AG10803 (cell line): ENCODE measurements at regions not wholly inside any gene's neighbourhood (a gene's known extent, or its start where the extent isn't known, plus 50 kb on each side); places are given as distances from the start of the nearest gene placed in this dataset.

ENCODE experiments used
- DNase-seq: peaks from one replicate; pipeline ENCODE4 v3.0.0; 2010; ENCODE audit warnings: low read depth
- H3K4me3 ChIP-seq: 2 replicates; pipeline ENCODE4 v1.5.1; 2011; ENCODE audit warnings: mild to moderate bottlenecking, low read length, control low read depth
- TF ChIP-seq, protein P1 (sequence below): conservative IDR thresholded peaks from 2 replicates; pipeline ENCODE4 v1.5.1; 2011; ENCODE audit warnings: mild to moderate bottlenecking, low read length, control low read depth, inconsistent platforms

DNA sequence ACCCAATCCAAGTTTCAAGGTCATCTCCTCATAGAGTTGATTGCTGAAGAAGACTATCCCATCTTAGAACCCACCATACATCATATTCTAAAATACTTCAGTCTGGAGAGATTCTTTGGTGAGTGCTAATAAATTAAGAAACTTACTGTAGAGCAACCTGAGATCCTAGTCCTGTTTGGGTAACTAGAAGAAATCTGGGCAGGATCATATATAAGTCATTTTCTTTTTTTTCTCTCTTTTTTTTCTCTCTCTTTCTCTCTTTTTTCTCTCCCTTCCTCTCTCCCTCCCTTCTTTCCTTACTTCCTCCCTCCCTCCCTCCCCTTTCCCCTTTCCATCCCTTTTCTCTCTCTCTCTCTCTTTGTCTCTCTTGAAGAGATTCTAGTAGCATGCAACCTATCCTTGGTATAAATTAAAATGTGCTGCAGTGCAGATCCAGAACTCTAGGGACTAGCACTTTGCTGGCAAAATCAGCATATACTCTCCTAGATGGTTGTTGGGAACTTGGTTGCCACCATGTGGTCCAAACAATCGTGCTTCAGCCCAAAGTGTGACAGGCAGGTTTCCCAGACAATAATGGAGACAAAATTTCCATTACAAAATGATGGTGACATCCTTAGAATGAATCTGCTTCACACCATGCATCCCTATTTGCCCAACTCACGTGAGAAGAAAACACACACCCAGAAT lies 399.4 kb upstream of the CELF4 start:
- no peak for DNase-seq
- no peak overlapping the region for H3K4me3 ChIP-seq
- TF ChIP-seq, protein P1, sequence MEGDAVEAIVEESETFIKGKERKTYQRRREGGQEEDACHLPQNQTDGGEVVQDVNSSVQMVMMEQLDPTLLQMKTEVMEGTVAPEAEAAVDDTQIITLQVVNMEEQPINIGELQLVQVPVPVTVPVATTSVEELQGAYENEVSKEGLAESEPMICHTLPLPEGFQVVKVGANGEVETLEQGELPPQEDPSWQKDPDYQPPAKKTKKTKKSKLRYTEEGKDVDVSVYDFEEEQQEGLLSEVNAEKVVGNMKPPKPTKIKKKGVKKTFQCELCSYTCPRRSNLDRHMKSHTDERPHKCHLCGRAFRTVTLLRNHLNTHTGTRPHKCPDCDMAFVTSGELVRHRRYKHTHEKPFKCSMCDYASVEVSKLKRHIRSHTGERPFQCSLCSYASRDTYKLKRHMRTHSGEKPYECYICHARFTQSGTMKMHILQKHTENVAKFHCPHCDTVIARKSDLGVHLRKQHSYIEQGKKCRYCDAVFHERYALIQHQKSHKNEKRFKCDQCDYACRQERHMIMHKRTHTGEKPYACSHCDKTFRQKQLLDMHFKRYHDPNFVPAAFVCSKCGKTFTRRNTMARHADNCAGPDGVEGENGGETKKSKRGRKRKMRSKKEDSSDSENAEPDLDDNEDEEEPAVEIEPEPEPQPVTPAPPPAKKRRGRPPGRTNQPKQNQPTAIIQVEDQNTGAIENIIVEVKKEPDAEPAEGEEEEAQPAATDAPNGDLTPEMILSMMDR, result no peak

DNA sequence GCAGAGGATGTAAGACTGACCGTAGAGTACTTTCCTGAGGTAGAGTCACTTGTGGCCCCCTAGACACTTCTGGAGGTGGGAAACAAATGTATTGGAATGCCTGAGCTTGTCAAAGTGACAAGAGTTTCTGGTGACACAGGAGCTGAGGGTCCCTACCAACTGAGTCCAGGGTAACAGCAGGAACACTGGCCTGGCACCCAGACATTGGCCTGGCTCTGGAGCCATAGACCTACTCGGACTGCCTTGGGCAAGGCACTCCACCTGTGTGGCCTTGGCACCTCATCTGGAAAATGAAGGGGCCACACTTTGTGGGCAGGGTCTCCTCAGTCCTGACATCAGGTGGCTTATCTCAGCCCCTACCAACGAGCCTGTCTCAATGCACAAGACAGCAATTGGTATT lies 398.2 kb upstream of the CELF4 start:
- H3K4me3 ChIP-seq, result no peak overlapping the region
- DNase-seq, result no peak
- TF ChIP-seq, protein P1, result no peak

DNA sequence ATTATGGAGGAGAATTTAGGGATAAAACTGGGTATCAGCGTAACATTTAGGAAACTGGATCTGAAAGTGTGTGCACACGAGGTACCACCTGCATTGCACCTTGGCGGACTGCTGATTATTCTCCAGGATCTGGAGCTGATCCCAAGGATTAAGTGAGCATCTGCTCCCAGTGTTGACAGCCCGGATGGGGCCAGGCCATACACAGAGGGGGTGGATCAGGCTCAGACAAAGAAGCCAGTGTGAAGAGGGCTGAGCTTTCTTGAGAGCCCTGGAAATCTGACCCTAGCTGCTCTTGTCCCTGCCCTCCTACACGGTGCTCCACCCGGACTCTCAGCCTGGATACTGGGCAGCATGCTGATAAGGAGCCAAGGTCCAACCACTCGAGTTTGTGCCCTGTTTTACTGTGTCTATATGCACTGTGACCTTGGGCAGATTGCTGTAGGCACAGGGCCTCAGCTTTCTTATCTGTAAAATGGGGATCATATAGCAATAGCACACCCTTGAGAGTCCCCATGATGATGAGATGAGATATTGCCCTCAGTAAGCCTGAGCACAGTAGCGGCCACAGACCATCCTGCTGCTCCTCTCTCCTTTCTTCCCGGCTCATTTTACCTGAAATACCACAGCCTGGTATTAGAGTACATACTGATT lies 396.8 kb upstream of the CELF4 start:
- no peak for DNase-seq
- no peak overlapping the region for H3K4me3 ChIP-seq
- TF ChIP-seq, protein P1, result no peak

DNA sequence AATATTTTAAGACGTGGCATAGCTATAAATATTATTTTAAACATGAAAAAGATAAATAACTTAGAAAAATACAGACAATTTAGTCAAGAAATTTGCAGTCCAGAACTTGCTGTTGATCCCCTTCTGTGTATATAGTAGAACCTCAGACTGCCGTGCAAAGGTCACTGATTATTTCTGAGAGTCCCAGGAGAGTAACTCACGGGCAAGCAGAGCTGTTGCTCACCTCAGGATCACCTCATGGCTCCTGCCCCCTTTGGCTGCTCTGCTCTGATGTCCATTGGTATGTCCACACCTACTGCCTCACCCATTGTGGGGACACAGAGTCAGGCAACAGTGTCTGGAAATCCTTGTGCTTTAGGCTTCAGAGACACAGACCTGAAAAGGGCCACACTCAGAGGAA lies 392.9 kb upstream of the CELF4 start:
- TF ChIP-seq, protein P1, result no peak
- H3K4me3 ChIP-seq, result no peak overlapping the region
- DNase-seq, result no peak

DNA sequence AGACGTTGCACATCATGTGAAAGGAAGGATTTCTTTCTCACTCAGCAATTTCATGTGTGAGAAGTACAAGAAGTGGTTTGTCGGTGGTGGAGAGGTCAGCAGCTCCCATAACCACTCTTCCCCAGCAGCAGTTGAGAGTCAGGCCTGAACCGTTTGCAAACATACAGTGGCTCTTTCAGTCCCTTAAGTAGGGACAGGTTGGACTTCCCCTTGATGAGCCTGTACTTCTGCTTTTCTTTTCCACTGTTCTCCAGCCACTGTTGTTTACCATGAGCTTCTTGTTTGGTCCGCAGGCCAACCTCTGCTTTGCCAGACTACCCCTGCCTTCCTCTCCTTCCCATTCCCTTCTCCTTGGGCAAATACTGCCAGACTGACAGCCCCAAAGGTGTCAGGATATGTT lies 391.3 kb upstream of the CELF4 start:
- no peak overlapping the region for H3K4me3 ChIP-seq
- TF ChIP-seq, protein P1, result no peak
- no peak for DNase-seq

DNA sequence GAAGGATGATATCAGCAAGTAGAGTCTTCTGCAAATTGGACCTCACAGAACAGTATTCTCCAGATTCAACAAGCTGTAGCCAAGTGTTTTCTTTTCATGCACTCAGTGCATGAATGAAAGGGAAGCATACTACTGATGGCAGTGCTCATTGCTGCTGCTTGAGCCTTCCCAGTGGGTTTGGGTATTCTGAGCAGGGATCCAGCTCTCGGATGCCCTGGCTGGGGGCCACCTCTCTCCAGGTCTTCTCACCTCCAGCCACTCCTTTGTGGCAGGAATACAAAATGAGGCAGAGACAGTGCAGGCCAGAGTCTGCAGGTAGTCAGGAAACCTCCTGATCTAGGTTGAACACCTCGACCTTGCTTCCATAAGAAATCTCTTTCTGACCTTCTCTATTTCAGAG lies 390.4 kb upstream of the CELF4 start:
- no peak overlapping the region for H3K4me3 ChIP-seq
- TF ChIP-seq, protein P1, result no peak
- DNase-seq, result no peak

DNA sequence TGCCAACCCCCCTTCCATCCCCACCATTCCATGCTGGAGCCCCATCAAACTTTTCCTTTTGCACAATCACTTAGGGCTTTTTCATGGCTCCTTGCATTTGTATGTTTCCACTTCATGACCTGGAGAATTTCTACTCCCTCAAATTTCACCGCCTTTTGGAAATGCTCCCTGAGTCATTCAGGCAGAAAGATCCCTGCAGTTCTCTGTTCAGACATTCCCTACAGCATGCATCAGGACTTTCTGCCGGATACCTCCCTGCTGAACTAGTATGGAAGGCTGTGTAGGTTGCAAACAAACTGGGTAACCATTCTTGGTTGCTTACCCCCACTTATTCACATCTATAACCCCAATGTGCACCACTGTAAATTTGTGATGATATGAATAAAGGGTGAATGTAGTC lies 389.6 kb upstream of the CELF4 start:
- no peak overlapping the region for H3K4me3 ChIP-seq
- no peak for DNase-seq
- TF ChIP-seq, protein P1, result no peak
